Erythroblast (primary cell): ENCODE measurements at regions not wholly inside any gene's neighbourhood (a gene's known extent, or its start where the extent isn't known, plus 50 kb on each side); places are given as distances from the start of the nearest gene placed in this dataset.

Source experiments
- GATA1 ChIP-seq: IDR thresholded peaks from 2 replicates; pipeline ENCODE4 v1.6.1; 2011; ENCODE audit warnings: low read depth, mild to moderate bottlenecking, control low read depth, low read length, moderate library complexity
- POLR2A ChIP-seq: IDR thresholded peaks from 2 replicates; pipeline ENCODE4 v1.6.1; 2011; ENCODE audit warnings: mild to moderate bottlenecking, low read length

- TF ChIP-seq POLR2A (no peak), GATA1 (no peak)
Observed at GRCh38 chr1:172970186-172970585, 80.6 kb downstream of the TNFSF18 start.
